ENCODE measurements at regions not wholly inside any gene's neighbourhood (a gene's known extent, or its start where the extent isn't known, plus 50 kb on each side); places are given as distances from the start of the nearest gene placed in this dataset.

GRCh38 chr5:107325866-107326265 lies 344.9 kb downstream of the EFNA5 start:
- no peak for DNase-seq (ENCODE audit: low spot score)

GRCh38 chr5:107324809-107325208 lies 345.9 kb downstream of the EFNA5 start:
- DNase-seq (ENCODE audit: low spot score): no peak

GRCh38 chr5:107324071-107324470 lies 346.7 kb downstream of the EFNA5 start:
- DNase-seq (ENCODE audit: low spot score): no peak

- DNase-seq (ENCODE audit: low spot score): no peak
These were observed 347.2 kb downstream of the EFNA5 start for GRCh38 chr5:107323536-107323935.

GRCh38 chr5:107322936-107323335 lies 347.8 kb downstream of the EFNA5 start:
- no peak for DNase-seq (ENCODE audit: low spot score)

GRCh38 chr5:107321906-107322305 lies 348.8 kb downstream of the EFNA5 start:
- no peak for DNase-seq (ENCODE audit: low spot score)

GRCh38 chr5:107320846-107321245 lies 349.9 kb downstream of the EFNA5 start:
- DNase-seq (ENCODE audit: low spot score): no peak

GRCh38 chr5:107320376-107320775 lies 350.4 kb downstream of the EFNA5 start:
- no peak for DNase-seq (ENCODE audit: low spot score)

- no peak for DNase-seq (ENCODE audit: low spot score)
These were observed 350.8 kb downstream of the EFNA5 start for GRCh38 chr5:107319901-107320300.

- DNase-seq (ENCODE audit: low spot score): no peak
These were observed 356.4 kb downstream of the EFNA5 start for GRCh38 chr5:107314330-107314729.

- DNase-seq (ENCODE audit: low spot score): no peak
These were observed 356.8 kb downstream of the EFNA5 start for GRCh38 chr5:107313921-107314320.

GRCh38 chr5:107313098-107313497 lies 357.6 kb downstream of the EFNA5 start:
- DNase-seq (ENCODE audit: low spot score): no peak

GRCh38 chr5:107310181-107310580 lies 360.6 kb downstream of the EFNA5 start:
- no peak for DNase-seq (ENCODE audit: low spot score)

- no peak for DNase-seq (ENCODE audit: low spot score)
These were observed 364.1 kb downstream of the EFNA5 start for GRCh38 chr5:107306594-107306993.

- DNase-seq (ENCODE audit: low spot score): no peak
These were observed 364.7 kb downstream of the EFNA5 start for GRCh38 chr5:107306002-107306401.

GRCh38 chr5:107304684-107305083 lies 366.1 kb downstream of the EFNA5 start:
- no peak for DNase-seq (ENCODE audit: low spot score)

- no peak for DNase-seq (ENCODE audit: low spot score)
These were observed 367.4 kb downstream of the EFNA5 start for GRCh38 chr5:107303171-107303968.

GRCh38 chr5:107302441-107302840 lies 368.3 kb downstream of the EFNA5 start:
- no peak for DNase-seq (ENCODE audit: low spot score)

- no peak for DNase-seq (ENCODE audit: low spot score)
These were observed 368.7 kb downstream of the EFNA5 start for GRCh38 chr5:107301999-107302398.

- DNase-seq (ENCODE audit: low spot score): no peak
These were observed 369.9 kb downstream of the EFNA5 start for GRCh38 chr5:107300721-107301327.

- no peak for DNase-seq (ENCODE audit: low spot score)
These were observed 374.2 kb downstream of the EFNA5 start for GRCh38 chr5:107296572-107296971.

GRCh38 chr5:107295914-107296313 lies 374.8 kb downstream of the EFNA5 start:
- no peak for DNase-seq (ENCODE audit: low spot score)

GRCh38 chr5:107294669-107295068 lies 376.1 kb downstream of the EFNA5 start:
- DNase-seq (ENCODE audit: low spot score): no peak

GRCh38 chr5:107294211-107294550 lies 376.6 kb downstream of the EFNA5 start:
- no peak for DNase-seq (ENCODE audit: low spot score)

All from AG08395 (cell line).